ENCODE measurements at regions not wholly inside any gene's neighbourhood (a gene's known extent, or its start where the extent isn't known, plus 50 kb on each side); places are given as distances from the start of the nearest gene placed in this dataset.

DNA sequence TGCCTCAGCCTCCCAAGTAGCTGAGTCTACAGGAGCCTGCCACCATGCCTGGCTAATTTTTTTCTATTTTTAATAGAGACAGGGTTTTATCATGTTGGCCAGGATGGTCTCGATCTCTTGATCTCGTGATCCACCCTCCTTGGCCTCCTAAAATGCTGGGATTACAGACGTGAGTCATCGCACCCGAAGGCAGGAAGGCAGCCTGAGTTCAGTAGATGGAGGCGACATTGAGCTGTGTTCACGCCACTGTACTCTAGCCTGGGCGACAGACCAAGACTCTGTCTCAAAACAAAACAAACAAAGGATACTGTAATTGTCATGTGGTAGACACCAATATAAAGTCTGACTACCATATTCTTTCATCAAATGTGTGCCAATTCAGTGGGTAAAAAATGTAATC is 500.9 kb upstream of the DSEL start:
- DNase-seq (ENCODE audit: low read depth in 1 of 2, low spot score in 2 of 2): no peak
- Histone ChIP-seq H3K4me3 (ENCODE audit: extremely low read depth in 1 of 4, insufficient read depth in 2 of 4, low read depth in 3 of 4, low read length in 4 of 4) (no peak overlapping the region), H2AFZ (ENCODE audit: low read length) (no peak overlapping the region), H2BK20ac (ENCODE audit: low read length) (no peak overlapping the region), H4K91ac (replicated peaks; ENCODE audit: insufficient read length, low read length) (no peak overlapping the region), H3K14ac (ENCODE audit: insufficient read length) (no peak overlapping the region), H4K20me1 (replicated peaks in 1 of 2; ENCODE audit: control insufficient read depth in 1 of 2, insufficient read depth in 2 of 2, low read length in 2 of 2) (no peaks in the 10 kb centered on the region), H3K18ac (ENCODE audit: extremely low read depth, low read length) (no peak overlapping the region), H3K9me3 (ENCODE audit: insufficient read depth in 2 of 2, low read depth in 1 of 2, low read length in 1 of 2) (no peaks in the 10 kb centered on the region), H3K23me2 (ENCODE audit: low read depth, low read length) (no peaks in the 10 kb centered on the region), H3K56ac (replicated peaks; ENCODE audit: insufficient read length, low read depth, low read length) (no peak overlapping the region), H2BK5ac (ENCODE audit: low read depth, low read length) (no peak overlapping the region), H3K36me3 (ENCODE audit: control insufficient read depth in 2 of 4, insufficient read depth in 4 of 4, low read length in 3 of 4) (no peaks in the 10 kb centered on the region), H2BK12ac (ENCODE audit: low read depth, low read length) (no peak overlapping the region), H3K4me1 (replicated peaks in 1 of 4; ENCODE audit: control insufficient read depth in 3 of 4, insufficient read depth in 4 of 4, low read length in 3 of 4) (peaks cover 0 to 3% (median 0%) of the 10 kb centered on the region in 4 experiments; a peak in 1 of 7 replicates), H3K79me1 (ENCODE audit: low read depth, low read length) (no peaks in the 10 kb centered on the region), H2BK15ac (ENCODE audit: low read length) (no peak overlapping the region), H2BK120ac (replicated peaks; ENCODE audit: low read depth, low read length) (no peak overlapping the region), H3K23ac (ENCODE audit: insufficient read length) (no peak overlapping the region), H3K79me2 (ENCODE audit: control insufficient read depth in 1 of 2, insufficient read depth in 2 of 2, low read length in 2 of 2) (no peaks in the 10 kb centered on the region), H2AK5ac (ENCODE audit: low read depth, low read length) (no peak overlapping the region), H3K9ac (replicated peaks in 1 of 4; ENCODE audit: extremely low read depth in 1 of 4, low read depth in 3 of 4, low read length in 3 of 4) (no peak overlapping the region), H3K27me3 (replicated peaks in 1 of 4; ENCODE audit: control insufficient read depth in 3 of 4, extremely low read depth in 1 of 4, insufficient read depth in 3 of 4, low read length in 3 of 4) (no peaks in the 10 kb centered on the region), H3K4me2 (ENCODE audit: insufficient read depth in 1 of 2, low read depth in 2 of 2, low read length in 2 of 2) (no peak overlapping the region), H3K27ac (ENCODE audit: low read depth, low read length) (no peak overlapping the region), H4K8ac (ENCODE audit: extremely low read depth, insufficient read depth, low read length) (no peak overlapping the region), H4K5ac (ENCODE audit: insufficient read length, low read depth, low read length) (no peak overlapping the region), H3K4ac (replicated peaks; ENCODE audit: insufficient read length, low read depth, low read length) (no peak overlapping the region)
- no peak for FAIRE-seq
- no peak for TF ChIP-seq TCF12 (IDR thresholded peaks at IDR 0.05; ENCODE audit: low read depth, low read length)
- no peak for TF ChIP-seq SIRT6 (IDR thresholded peaks at IDR 0.05; ENCODE audit: low read length)
- 86% methylated on average over 8 of the region's 8 CpGs; no CpG with 5 or more reads in 1 of the 2 experiments for WGBS, 2 experiments (ENCODE audit: extremely low coverage in 1 of 2, insufficient coverage in 1 of 2, insufficient read length in 1 of 2, insufficient replicate concordance in 2 of 2, low coverage in 1 of 2, low lambda C conversion rate in 2 of 2, missing lambda C conversion rate in 1 of 2)
- POLR2A ChIA-PET (ENCODE audit: partially characterized antibody): no interaction called here
- CTCF ChIA-PET (ENCODE audit: partially characterized antibody): interaction anchor here (0.6 kb wide), 1 partner anchor 1804 kb away, joined by 3 read pairs; no protein-coding TSS in a partner anchor
